ENCODE measurements at regions not wholly inside any gene's neighbourhood (a gene's known extent, or its start where the extent isn't known, plus 50 kb on each side); places are given as distances from the start of the nearest gene placed in this dataset.

DNA sequence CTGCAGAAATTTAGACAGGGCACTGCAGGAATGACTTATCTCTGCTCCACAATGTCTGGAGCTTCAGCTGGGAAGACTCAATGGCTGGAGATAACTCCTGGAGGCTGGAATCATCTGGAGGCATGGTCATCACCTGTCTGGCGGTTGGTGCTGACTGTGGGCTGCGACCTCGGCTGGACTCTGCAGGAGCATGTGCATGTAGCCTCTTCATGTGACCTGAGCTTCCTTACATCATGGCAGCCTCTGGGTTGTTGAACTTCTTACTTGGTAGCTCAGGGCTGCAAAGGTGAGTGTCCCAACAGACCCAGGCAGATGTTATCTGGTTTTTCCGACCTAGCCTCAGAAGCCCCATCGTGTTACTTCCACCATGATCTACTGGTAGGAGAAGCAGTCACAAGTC is 188.2 kb upstream of the RPL38 start:
- TF ChIP-seq, protein P1, sequence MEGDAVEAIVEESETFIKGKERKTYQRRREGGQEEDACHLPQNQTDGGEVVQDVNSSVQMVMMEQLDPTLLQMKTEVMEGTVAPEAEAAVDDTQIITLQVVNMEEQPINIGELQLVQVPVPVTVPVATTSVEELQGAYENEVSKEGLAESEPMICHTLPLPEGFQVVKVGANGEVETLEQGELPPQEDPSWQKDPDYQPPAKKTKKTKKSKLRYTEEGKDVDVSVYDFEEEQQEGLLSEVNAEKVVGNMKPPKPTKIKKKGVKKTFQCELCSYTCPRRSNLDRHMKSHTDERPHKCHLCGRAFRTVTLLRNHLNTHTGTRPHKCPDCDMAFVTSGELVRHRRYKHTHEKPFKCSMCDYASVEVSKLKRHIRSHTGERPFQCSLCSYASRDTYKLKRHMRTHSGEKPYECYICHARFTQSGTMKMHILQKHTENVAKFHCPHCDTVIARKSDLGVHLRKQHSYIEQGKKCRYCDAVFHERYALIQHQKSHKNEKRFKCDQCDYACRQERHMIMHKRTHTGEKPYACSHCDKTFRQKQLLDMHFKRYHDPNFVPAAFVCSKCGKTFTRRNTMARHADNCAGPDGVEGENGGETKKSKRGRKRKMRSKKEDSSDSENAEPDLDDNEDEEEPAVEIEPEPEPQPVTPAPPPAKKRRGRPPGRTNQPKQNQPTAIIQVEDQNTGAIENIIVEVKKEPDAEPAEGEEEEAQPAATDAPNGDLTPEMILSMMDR (conservative IDR thresholded peaks at IDR 0.05; ENCODE audit: low read depth, low read length) = no peak
- DNase-seq (ENCODE audit: low read depth) = no peak
- no peak overlapping the region for H3K4me3 ChIP-seq (ENCODE audit: low read depth, low read length)

DNA sequence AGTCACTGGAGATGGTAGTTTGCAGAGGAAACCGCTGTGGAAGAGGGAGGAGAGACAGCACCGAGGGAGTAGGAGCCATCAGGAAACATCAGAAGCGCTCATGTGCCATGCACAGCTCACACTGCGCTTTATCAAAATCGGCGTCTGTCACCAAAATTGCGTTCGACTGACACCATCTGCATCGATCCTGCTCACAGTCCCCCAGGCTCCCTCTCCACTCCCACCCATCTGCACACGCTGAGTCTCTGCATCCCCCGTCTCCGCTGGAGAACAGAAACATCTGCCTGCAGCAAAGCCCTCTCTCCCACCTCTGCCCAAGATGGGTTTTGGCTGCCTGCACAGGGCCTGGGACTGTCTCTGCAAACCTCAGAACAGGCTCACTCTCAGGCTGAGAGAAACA is 187.5 kb upstream of the RPL38 start:
- TF ChIP-seq, protein P1 (conservative IDR thresholded peaks at IDR 0.05; ENCODE audit: low read depth, low read length) = no peak
- H3K4me3 ChIP-seq (ENCODE audit: low read depth, low read length) = no peak overlapping the region
- DNase-seq (ENCODE audit: low read depth) = no peak

DNA sequence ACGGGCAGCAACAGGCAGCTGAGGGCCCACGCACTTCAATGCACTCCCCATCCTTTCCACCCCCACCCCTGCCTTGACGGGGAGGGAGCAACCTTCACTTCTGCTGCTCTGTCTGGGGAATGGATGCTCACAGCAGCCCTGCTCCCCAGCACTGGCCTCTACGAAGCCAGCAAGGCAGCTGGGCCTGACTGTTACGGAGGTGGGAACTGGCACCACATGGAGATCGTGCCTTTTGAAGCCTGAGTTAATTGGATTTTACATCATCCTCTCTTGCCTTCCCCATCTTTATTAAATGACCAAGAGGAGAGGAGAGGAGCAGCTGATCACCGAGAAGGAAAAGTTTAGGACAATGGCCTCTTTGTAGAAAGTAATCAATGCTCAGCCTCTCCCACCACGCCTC is 187.0 kb upstream of the RPL38 start:
- H3K4me3 ChIP-seq (ENCODE audit: low read depth, low read length) = no peak overlapping the region
- TF ChIP-seq, protein P1 (conservative IDR thresholded peaks at IDR 0.05; ENCODE audit: low read depth, low read length) = no peak
- DNase-seq (ENCODE audit: low read depth) = no peak

DNA sequence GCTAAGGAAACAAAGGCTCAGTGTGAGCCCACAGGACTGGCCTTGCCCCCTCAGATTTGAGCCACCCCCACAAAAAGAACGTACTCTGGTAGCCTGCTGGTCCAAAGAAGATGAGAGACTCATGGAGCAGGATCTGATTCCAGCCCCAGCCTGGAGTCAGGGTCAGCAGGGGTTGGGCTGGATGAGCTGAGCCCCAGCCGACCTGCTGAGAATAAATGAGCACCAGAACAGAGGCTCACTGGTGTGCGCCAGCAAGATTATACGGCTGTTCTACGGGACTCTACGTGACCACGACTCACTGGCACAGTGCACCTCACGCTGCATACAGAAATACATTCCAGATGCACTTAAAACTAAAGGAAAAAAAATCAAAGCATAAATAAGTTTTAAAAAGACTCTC is 186.0 kb upstream of the RPL38 start:
- H3K4me3 ChIP-seq (ENCODE audit: low read depth, low read length) = no peak overlapping the region
- DNase-seq (ENCODE audit: low read depth) = no peak
- TF ChIP-seq, protein P1 (conservative IDR thresholded peaks at IDR 0.05; ENCODE audit: low read depth, low read length) = no peak

DNA sequence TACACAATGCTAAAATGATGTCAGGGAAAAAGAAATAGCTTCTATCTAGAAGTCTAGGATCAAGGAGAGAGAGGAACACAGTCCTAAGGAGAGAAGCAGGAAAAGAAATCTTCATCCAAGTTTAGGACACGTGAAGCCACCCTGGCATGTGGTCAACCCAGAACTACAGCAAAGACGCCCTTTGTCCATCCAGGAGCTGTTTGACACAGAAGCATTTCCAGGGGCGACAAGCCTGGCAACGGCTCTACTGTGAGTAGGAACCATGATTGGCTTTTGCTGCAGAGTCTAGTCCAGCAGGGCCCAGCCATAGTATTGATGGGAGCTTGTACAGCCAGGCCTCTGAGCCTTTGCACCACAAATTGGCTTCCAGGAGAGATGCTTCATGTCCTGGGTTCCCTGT is 185.4 kb upstream of the RPL38 start:
- DNase-seq (ENCODE audit: low read depth) = no peak
- H3K4me3 ChIP-seq (ENCODE audit: low read depth, low read length) = no peak overlapping the region
- TF ChIP-seq, protein P1 (conservative IDR thresholded peaks at IDR 0.05; ENCODE audit: low read depth, low read length) = no peak

DNA sequence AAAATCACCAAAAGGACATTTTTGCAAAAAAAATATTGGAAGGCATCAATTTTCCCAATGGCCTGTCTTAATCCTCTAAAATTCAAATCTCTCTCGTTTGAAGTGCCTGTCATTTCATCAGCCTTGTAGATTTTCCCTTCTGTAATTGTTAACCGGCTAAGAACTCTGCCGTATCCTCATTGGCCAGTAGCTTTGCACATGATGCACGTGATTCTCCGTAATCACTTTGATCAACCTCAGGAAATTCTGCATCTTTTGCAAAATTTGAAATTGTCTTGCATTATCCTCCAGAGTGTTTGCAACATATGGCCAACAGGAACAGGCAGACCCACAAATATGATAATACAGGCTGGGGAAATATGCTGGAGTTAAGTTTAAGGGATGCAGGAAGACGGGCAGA is 184.2 kb upstream of the RPL38 start:
- H3K4me3 ChIP-seq (ENCODE audit: low read depth, low read length) = no peak overlapping the region
- TF ChIP-seq, protein P1 (conservative IDR thresholded peaks at IDR 0.05; ENCODE audit: low read depth, low read length) = no peak
- no peak for DNase-seq (ENCODE audit: low read depth)

DNA sequence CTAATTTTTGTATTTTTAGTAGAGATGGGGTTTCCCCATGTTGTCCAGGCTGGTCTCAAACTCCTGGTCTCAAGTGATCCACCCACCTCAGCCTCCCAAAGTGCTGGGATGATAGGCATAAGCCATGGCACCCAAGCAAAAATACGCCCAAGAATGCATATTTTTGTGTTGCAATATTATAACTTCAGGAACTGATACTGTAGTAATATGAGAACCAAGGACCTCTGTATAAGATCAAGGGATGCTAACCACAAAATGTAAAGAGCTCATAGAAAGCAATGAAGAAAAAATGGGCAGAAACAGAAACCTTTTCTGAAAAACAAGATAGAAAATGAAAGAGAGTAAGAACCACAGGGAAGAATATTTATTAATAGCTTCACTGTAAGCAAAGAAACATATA is 183.6 kb upstream of the RPL38 start:
- TF ChIP-seq, protein P1 (conservative IDR thresholded peaks at IDR 0.05; ENCODE audit: low read depth, low read length) = no peak
- DNase-seq (ENCODE audit: low read depth) = no peak
- no peak overlapping the region for H3K4me3 ChIP-seq (ENCODE audit: low read depth, low read length)
